Endodermal cell (in vitro differentiated cells): ENCODE measurements at regions not wholly inside any gene's neighbourhood (a gene's known extent, or its start where the extent isn't known, plus 50 kb on each side); places are given as distances from the start of the nearest gene placed in this dataset.

Experiments used
- DNase-seq: peaks from one replicate; pipeline ENCODE4 v3.0.0-alpha.2; 2017
- H3K27ac ChIP-seq: 2 replicates; pipeline ENCODE4 v1.5.1; 2013; ENCODE audit warnings: mild to moderate bottlenecking, low read depth, low read length, moderate library complexity
- H3K27me3 ChIP-seq: 2 replicates; pipeline ENCODE4 v1.6.1; 2013; ENCODE audit warnings: mild to moderate bottlenecking, low read length, moderate library complexity; ENCODE audit not compliant: insufficient read depth, control insufficient read depth, poor library complexity, severe bottlenecking
- H3K36me3 ChIP-seq: 2 replicates; pipeline ENCODE4 v1.7.0; 2013; ENCODE audit warnings: mild to moderate bottlenecking, low read length, moderate library complexity; ENCODE audit not compliant: control insufficient read depth, insufficient read depth
- H3K4me1 ChIP-seq: one replicate; pipeline ENCODE4 v1.7.0; 2013; ENCODE audit warnings: low read length; ENCODE audit not compliant: control insufficient read depth, insufficient read depth
- H3K4me3 ChIP-seq: 2 replicates; pipeline ENCODE4 v1.5.1; 2013; ENCODE audit warnings: mild to moderate bottlenecking, low read length, moderate library complexity
- H3K9ac ChIP-seq: 2 replicates; pipeline ENCODE4 v1.6.1; 2013; ENCODE audit warnings: mild to moderate bottlenecking, low read length, moderate library complexity; ENCODE audit not compliant: poor library complexity, severe bottlenecking; ENCODE audit errors: extremely low read depth
- H3K9me3 ChIP-seq: 2 replicates; pipeline ENCODE4 v1.6.1; 2013; ENCODE audit warnings: mild to moderate bottlenecking, low read length, moderate library complexity; ENCODE audit not compliant: control insufficient read depth
- H3K27ac Mint-ChIP-seq: 2 replicates; pipeline ENCODE4 v1.8.0; 2020; ENCODE audit warnings: mixed read lengths
- H3K27me3 Mint-ChIP-seq: 2 replicates; pipeline ENCODE4 v1.8.0; 2021; ENCODE audit warnings: mild to moderate bottlenecking, mixed read lengths; ENCODE audit not compliant: insufficient read depth
- H3K36me3 Mint-ChIP-seq: 2 replicates; pipeline ENCODE4 v1.8.0; 2020; ENCODE audit warnings: low read depth, mixed read lengths
- H3K4me1 Mint-ChIP-seq: 2 replicates; pipeline ENCODE4 v1.8.0; 2020; ENCODE audit warnings: mixed read lengths
- H3K4me3 Mint-ChIP-seq: 2 replicates; pipeline ENCODE4 v1.8.0; 2020; ENCODE audit warnings: mild to moderate bottlenecking, moderate library complexity, mixed read lengths
- H3K9me3 Mint-ChIP-seq: 2 replicates; pipeline ENCODE4 v1.8.0; 2020; ENCODE audit warnings: mild to moderate bottlenecking, mixed read lengths
- CTCF ChIP-seq: fragments of 200-600 bp; sonication (generic); conservative IDR thresholded peaks from 2 replicates; pipeline ENCODE4 v1.5.0; 2021; ENCODE audit warnings: antibody characterized with exemption, mild to moderate bottlenecking
- WGBS, 2 experiments: methylation state at CpG; one replicate each; pipeline versions ENCODE4 v1.1.5 to v1.1.7; 2013; ENCODE audit warnings: missing lambda C conversion rate in 2 of 2, mixed read lengths in 1 of 2; ENCODE audit not compliant: insufficient coverage in 1 of 2, insufficient read length in 1 of 2; 5-methylcytosine and 5-hydroxymethylcytosine counted together

DNA sequence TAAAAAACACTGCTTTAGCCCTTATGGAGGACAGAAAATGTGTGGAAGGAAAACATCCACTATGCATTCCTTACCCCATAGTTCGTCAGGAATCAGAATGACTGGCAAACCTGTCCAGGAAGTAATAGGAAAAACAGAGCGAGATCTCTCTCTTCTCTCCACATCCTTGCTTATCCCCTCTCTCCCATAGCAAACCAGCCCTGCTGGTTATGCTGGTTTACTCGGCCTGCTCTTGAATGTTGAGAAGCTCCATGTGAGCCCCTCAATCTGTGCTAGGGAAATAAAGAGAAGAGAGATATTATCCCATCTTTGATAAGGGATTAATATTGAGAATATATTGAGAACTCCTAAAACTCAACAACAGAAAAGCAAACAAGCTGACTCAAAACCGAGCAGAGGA lies 402.8 kb upstream of the RBFOX1 start:
- Histone ChIP-seq H3K27me3 (no peaks in the 10 kb centered on the region), H3K4me1 (peaks cover 4% of the 10 kb centered on the region), H3K9ac (no peak overlapping the region), H3K36me3 (no peaks in the 10 kb centered on the region), H3K9me3 (no peaks in the 10 kb centered on the region), H3K27ac (no peak overlapping the region), H3K4me3 (no peak overlapping the region)
- Mint-ChIP-seq H3K9me3 (peaks cover 2% of the 10 kb centered on the region), H3K27ac (no peak overlapping the region), H3K4me3 (no peak overlapping the region), H3K27me3 (no peaks in the 10 kb centered on the region), H3K36me3 (no peaks in the 10 kb centered on the region), H3K4me1 (peaks cover 17% of the 10 kb centered on the region)
- no peak for DNase-seq
- TF ChIP-seq CTCF = no peak
- 83% methylated on average over 4 of the region's 4 CpGs; no CpG with 5 or more reads in 1 of the 2 experiments for WGBS, 2 experiments

- H3K4me1 Mint-ChIP-seq = peaks cover 17% of the 10 kb centered on the region
- H3K9ac ChIP-seq = no peak overlapping the region
- peak overlapping the region; percentile 66 for H3K27ac Mint-ChIP-seq
- H3K9me3 Mint-ChIP-seq = peaks cover 3% of the 10 kb centered on the region
- H3K4me3 ChIP-seq = no peak overlapping the region
- no peak overlapping the region for H3K27ac ChIP-seq
- H3K27me3 ChIP-seq = no peaks in the 10 kb centered on the region
- H3K36me3 Mint-ChIP-seq = no peaks in the 10 kb centered on the region
- peaks cover 4% of the 10 kb centered on the region for H3K4me1 ChIP-seq
- no peak for TF ChIP-seq CTCF
- no peaks in the 10 kb centered on the region for H3K36me3 ChIP-seq
- no peak overlapping the region for H3K4me3 Mint-ChIP-seq
- peak; percentile 74 for DNase-seq
- no peaks in the 10 kb centered on the region for H3K27me3 Mint-ChIP-seq
- H3K9me3 ChIP-seq = no peaks in the 10 kb centered on the region
- WGBS, 2 experiments = 4 to 25% methylated on average over 4 to 7 of the region's 7 CpGs
Observed at GRCh38 chr16:6926762-6927161, 405.9 kb upstream of the RBFOX1 start.

- peak; percentile 54 for DNase-seq
- no peak overlapping the region for H3K4me3 Mint-ChIP-seq
- Histone ChIP-seq H3K9ac (no peak overlapping the region), H3K4me1 (peaks cover 4% of the 10 kb centered on the region), H3K9me3 (no peaks in the 10 kb centered on the region), H3K27ac (no peak overlapping the region), H3K4me3 (no peak overlapping the region), H3K36me3 (no peaks in the 10 kb centered on the region), H3K27me3 (no peaks in the 10 kb centered on the region)
- H3K4me1 Mint-ChIP-seq = peaks cover 17% of the 10 kb centered on the region
- H3K36me3 Mint-ChIP-seq = no peaks in the 10 kb centered on the region
- H3K9me3 Mint-ChIP-seq = peaks cover 3% of the 10 kb centered on the region
- no peaks in the 10 kb centered on the region for H3K27me3 Mint-ChIP-seq
- WGBS, 2 experiments = 33 to 45% methylated on average over 2 to 6 of the region's 6 CpGs
- peak overlapping the region; percentile 66 for H3K27ac Mint-ChIP-seq
- no peak for TF ChIP-seq CTCF
Observed at GRCh38 chr16:6926341-6926740, 406.3 kb upstream of the RBFOX1 start.
